Uterus (tissue), 3 donors: ENCODE measurements at regions not wholly inside any gene's neighbourhood (a gene's known extent, or its start where the extent isn't known, plus 50 kb on each side); places are given as distances from the start of the nearest gene placed in this dataset.

Experiments
- DNase-seq, 2 donors: peaks; one replicate each; pipeline ENCODE4 v3.0.0-alpha.2; 2019 to 2020
- H3K27ac ChIP-seq, 2 donors: fragments of 200-600 bp; sonication (generic); 1 replicate in 1 of 2; 2 replicates in 1 of 2; pipeline ENCODE4 v1.5.1; 2016 to 2018
- H3K27me3 ChIP-seq, 2 donors: fragments of 200-600 bp; sonication (generic); one replicate each; pipeline ENCODE4 v1.5.1; 2018 to 2019; ENCODE audit warnings: control low read depth in 1 of 2
- H3K36me3 ChIP-seq, 2 donors: fragments of 200-600 bp; sonication (generic); one replicate each; pipeline ENCODE4 v1.5.1; 2019; ENCODE audit warnings: control low read depth in 1 of 2
- H3K4me1 ChIP-seq, 2 donors: fragments of 200-600 bp; sonication (generic); one replicate each; pipeline ENCODE4 v1.5.1; 2018 to 2019; ENCODE audit warnings: control low read depth in 1 of 2
- H3K4me3 ChIP-seq, 2 donors: fragments of 200-600 bp; sonication (generic); 1 replicate in 1 of 2; 2 replicates in 1 of 2; pipeline ENCODE4 v1.5.1; 2018 to 2019; ENCODE audit warnings: mild to moderate bottlenecking in 1 of 2
- H3K9me3 ChIP-seq, 2 donors: fragments of 200-600 bp; sonication (generic); one replicate each; pipeline ENCODE4 v1.5.1; 2019; ENCODE audit warnings: control low read depth in 1 of 2
- POLR2A ChIP-seq, 2 donors: fragments of 450-650 bp; IDR thresholded peaks; one replicate each; pipeline ENCODE4 v1.6.1; 2016; ENCODE audit warnings: antibody characterized with exemption in 2 of 2, mild to moderate bottlenecking in 1 of 2, moderate library complexity in 1 of 2
- intact Hi-C: fragments of 100-400 bp; cut with DNase I; formaldehyde crosslinking; loops from one replicate; pipeline ENCODE4 v1.15.1; 2023; ENCODE audit warnings: low total_unique reads
- TF ChIP-seq, protein P1 (sequence below), 4 experiments: fragments of 200-600 bp in 2 of 4; fragments of 450-650 bp in 2 of 4; sonication (generic) in 2 of 4; IDR thresholded peaks; one replicate each; pipeline ENCODE4 v1.5.1; 2016 to 2019; ENCODE audit warnings: antibody characterized with exemption in 4 of 4, mild to moderate bottlenecking in 2 of 4, moderate library complexity in 1 of 4
- donor health status: DM: yes; HTN: yes; CAD: no.

DNA sequence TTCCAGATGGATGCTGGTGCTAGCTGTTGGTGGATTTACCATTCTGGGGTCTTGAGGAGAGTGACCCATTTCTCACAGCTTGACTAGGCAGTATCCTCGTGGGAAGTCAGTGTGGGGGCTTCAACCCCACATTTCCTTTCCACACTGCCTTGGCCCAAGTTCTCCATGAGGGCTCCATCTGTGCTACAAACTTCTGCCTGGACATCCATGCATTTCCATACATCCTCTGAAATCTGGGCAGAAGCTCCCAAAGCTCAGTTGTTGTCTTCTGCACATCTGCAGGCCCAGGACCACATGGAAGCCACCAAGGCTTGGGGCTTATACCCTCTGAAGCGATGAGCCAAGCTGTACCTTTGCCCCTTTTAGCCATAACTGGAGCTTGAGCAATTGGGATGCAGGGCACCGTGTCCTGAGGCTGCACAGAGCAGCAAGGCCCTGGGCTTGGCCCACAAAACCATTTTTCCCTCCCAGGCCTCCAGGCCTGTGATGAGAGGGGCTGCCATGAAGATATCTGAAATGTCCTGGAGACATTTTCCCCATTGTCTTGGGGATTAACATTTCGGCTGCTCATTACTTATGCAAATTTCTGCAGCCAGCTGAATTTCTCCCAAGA, 248.7 kb upstream of the ANKRD50 start:
- Histone ChIP-seq H3K27me3 (no peaks in the 10 kb centered on the region), H3K4me3 (no peak overlapping the region), H3K27ac (no peak overlapping the region), H3K9me3 (no peaks in the 10 kb centered on the region), H3K36me3 (no peaks in the 10 kb centered on the region), H3K4me1 (no peaks in the 10 kb centered on the region)
- no peak for DNase-seq
- intact Hi-C loops = no loop called here
- TF ChIP-seq, protein P1, sequence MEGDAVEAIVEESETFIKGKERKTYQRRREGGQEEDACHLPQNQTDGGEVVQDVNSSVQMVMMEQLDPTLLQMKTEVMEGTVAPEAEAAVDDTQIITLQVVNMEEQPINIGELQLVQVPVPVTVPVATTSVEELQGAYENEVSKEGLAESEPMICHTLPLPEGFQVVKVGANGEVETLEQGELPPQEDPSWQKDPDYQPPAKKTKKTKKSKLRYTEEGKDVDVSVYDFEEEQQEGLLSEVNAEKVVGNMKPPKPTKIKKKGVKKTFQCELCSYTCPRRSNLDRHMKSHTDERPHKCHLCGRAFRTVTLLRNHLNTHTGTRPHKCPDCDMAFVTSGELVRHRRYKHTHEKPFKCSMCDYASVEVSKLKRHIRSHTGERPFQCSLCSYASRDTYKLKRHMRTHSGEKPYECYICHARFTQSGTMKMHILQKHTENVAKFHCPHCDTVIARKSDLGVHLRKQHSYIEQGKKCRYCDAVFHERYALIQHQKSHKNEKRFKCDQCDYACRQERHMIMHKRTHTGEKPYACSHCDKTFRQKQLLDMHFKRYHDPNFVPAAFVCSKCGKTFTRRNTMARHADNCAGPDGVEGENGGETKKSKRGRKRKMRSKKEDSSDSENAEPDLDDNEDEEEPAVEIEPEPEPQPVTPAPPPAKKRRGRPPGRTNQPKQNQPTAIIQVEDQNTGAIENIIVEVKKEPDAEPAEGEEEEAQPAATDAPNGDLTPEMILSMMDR (IDR thresholded peaks at IDR 0.05) = no peak
- TF ChIP-seq POLR2A (IDR thresholded peaks at IDR 0.05) = no peak

DNA sequence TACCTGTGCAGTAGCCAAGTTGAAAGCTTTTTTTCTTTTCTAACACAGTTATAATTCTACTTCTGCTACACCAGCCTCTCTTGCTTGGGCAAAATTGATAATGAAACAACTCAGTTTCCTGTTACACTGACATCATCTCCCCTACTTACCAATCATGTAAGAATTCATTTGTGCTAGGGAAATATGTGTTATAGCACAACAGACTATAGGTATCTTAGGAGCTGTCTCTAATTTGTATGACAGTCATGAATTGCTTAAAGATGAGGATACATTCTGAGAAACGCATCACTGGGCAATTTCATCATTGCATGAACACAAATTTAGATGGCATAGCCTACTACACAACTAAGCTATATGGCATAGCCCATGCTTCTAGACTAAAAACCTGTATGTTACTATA, 246.3 kb upstream of the ANKRD50 start:
- Histone ChIP-seq H3K27ac (no peak overlapping the region), H3K36me3 (no peaks in the 10 kb centered on the region), H3K27me3 (no peaks in the 10 kb centered on the region), H3K4me1 (no peaks in the 10 kb centered on the region), H3K4me3 (no peak overlapping the region), H3K9me3 (no peaks in the 10 kb centered on the region)
- intact Hi-C loops = no loop called here
- no peak for DNase-seq
- TF ChIP-seq, protein P1 (IDR thresholded peaks at IDR 0.05) = no peak
- TF ChIP-seq POLR2A (IDR thresholded peaks at IDR 0.05) = no peak

DNA sequence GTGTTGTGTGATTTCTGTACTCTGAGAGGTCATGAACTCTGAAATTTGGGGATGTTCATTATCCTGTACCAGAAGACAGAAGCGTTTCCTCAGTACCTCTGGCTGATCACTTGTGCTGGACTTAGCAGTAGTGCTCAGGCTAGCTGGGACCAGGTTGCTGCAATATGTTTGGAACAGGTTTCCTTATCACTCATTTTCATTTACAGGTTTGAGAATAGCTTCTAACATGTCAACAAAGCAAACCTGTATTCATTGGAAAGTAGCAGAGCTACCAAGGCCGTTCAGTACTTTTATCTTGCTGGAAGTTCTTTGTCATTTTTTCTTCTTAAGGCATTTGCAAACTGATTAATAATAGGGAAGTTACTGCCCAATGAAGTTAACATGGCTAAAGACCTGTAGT, 242.9 kb upstream of the ANKRD50 start:
- H3K27ac ChIP-seq = no peak overlapping the region
- H3K36me3 ChIP-seq = no peaks in the 10 kb centered on the region
- TF ChIP-seq POLR2A (IDR thresholded peaks at IDR 0.05) = no peak
- TF ChIP-seq, protein P1 (IDR thresholded peaks at IDR 0.05) = no peak
- intact Hi-C loops = no loop called here
- H3K9me3 ChIP-seq = no peaks in the 10 kb centered on the region
- H3K4me3 ChIP-seq = no peak overlapping the region
- no peak for DNase-seq
- no peaks in the 10 kb centered on the region for H3K4me1 ChIP-seq
- H3K27me3 ChIP-seq = no peaks in the 10 kb centered on the region

DNA sequence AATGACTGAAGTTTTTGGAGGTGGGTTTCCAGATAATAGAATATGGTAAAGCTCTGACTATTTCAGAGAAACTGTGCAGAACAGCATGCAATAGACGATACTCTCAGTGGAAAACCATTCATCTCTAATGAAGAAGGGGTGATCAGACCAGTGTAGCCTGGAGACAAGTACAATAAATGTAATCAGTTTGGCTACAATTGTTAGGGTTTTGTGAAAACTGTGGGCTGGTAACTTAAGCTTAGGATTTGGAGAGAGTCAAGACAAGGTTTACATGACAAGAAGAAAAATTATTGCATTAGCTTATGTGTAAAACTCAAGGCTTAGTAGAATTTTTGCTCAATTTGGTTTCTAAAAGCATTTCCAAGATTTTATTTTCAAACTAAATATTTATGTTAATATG, 241.5 kb upstream of the ANKRD50 start:
- H3K4me3 ChIP-seq = no peak overlapping the region

DNA sequence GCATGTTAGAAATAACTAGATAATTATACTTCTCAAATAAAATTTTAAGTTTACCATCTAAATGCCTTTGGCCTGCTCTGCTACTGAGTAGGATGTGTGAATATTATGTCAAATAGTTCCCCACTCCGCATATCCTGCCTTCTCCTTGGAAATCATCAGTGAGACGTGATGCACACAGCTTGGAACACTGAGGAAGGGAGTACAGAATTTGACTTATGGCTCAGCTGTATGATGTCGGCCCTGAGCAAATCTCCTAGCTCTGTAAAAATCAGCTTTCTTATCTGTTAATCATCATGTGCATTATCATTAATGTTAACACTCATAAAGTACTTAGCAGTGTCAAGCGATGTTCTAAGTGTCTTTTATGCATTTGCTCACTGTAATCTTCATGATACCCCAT, 241.0 kb upstream of the ANKRD50 start:
- no peak for DNase-seq

More for the DNA sequence above, 241.5 kb upstream of the ANKRD50 start:
- intact Hi-C loops = no loop called here
- no peaks in the 10 kb centered on the region for H3K36me3 ChIP-seq
- no peaks in the 10 kb centered on the region for H3K4me1 ChIP-seq
- H3K27me3 ChIP-seq = no peaks in the 10 kb centered on the region
- no peaks in the 10 kb centered on the region for H3K9me3 ChIP-seq
- H3K27ac ChIP-seq = no peak overlapping the region
- TF ChIP-seq POLR2A (IDR thresholded peaks at IDR 0.05) = no peak
- TF ChIP-seq, protein P1 (IDR thresholded peaks at IDR 0.05) = no peak
- no peak for DNase-seq

More for the DNA sequence above, 241.0 kb upstream of the ANKRD50 start:
- no peaks in the 10 kb centered on the region for H3K27me3 ChIP-seq
- TF ChIP-seq POLR2A (IDR thresholded peaks at IDR 0.05) = no peak
- TF ChIP-seq, protein P1 (IDR thresholded peaks at IDR 0.05) = no peak
- H3K36me3 ChIP-seq = no peaks in the 10 kb centered on the region
- H3K9me3 ChIP-seq = no peaks in the 10 kb centered on the region
- no peak overlapping the region for H3K27ac ChIP-seq
- H3K4me3 ChIP-seq = no peak overlapping the region
- intact Hi-C loops = no loop called here
- no peaks in the 10 kb centered on the region for H3K4me1 ChIP-seq
